Activated CD4-positive, CD25-positive, alpha-beta regulatory T cell treated with anti-CD3 and anti-CD28 coated beads, Interleukin-2, amount 50 U/mL, for 24 hours (primary cell): ENCODE measurements at regions not wholly inside any gene's neighbourhood (a gene's known extent, or its start where the extent isn't known, plus 50 kb on each side); places are given as distances from the start of the nearest gene placed in this dataset.
A peak's percentile ranks its signal among the peaks of the same experiment; 100 is the strongest.

Experiments
- ATAC-seq, 2 donors: fragments of 150-1000 bp; cut with Tn5 transposase; one replicate each; pipeline ENCODE4 v1.10.0; 2021; ENCODE audit warnings: mild to moderate bottlenecking in 1 of 2, moderate library complexity in 1 of 2

DNA sequence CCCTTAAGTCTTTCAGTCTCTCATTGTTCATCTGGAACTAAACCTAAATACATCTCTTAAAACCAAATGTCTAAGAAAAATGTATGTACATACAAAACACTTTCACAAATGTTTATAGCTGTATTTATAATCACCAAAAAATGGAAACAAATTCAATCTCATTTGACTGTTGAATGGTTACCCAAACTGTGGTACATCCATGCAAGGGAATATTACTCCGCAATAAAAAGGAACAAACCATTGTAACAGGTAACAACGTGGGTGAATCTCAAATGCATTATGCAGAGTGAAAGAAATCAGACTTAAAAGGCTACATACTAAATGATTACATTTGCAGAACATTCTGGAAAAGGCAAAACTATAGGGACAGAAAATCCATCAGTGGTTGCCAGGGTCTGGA is 425.2 kb downstream of the COG6 start:
- no peak for ATAC-seq

DNA sequence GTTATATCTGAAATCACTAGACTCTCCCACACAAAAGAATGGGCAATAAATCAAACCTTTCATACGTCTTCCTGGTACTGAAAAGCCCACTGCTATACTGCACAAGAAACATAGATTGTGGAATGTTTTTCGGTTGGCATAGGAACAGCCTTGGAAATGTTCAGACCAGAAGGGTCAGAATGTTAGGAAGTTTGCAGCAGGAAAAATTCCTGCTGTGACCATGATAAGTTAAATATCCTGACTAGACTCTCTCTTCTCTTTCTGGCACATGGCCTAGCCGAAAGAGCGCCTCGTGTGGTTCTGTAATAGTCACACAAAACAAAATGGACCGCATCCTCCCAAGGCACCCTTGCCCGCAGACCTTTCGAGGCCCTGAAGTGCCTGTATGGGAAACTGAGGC is 427.2 kb downstream of the COG6 start:
- no peak for ATAC-seq

GRCh38 chr13:40083841-40084240 is 428.4 kb downstream of the COG6 start:
- ATAC-seq, result no peak

DNA sequence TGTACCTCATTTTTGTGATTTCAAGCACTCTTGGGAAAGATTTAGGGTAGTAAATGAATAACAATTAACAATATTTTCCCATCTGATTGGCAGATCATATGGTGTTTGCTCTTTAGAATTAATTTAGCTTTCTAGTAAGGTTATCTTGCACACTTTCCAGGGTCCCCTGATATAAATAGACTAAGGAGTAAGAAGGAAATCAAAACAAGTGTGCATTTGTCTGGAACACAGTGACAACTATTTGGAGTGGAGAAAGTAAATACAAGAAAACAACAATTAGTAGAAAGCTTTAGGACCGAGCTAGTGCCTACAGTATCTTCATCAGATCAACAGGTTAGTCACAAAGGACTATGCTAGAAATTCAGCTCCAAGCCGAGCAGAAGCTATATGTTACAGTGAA is 429.5 kb downstream of the COG6 start:
- ATAC-seq, result no peak

DNA sequence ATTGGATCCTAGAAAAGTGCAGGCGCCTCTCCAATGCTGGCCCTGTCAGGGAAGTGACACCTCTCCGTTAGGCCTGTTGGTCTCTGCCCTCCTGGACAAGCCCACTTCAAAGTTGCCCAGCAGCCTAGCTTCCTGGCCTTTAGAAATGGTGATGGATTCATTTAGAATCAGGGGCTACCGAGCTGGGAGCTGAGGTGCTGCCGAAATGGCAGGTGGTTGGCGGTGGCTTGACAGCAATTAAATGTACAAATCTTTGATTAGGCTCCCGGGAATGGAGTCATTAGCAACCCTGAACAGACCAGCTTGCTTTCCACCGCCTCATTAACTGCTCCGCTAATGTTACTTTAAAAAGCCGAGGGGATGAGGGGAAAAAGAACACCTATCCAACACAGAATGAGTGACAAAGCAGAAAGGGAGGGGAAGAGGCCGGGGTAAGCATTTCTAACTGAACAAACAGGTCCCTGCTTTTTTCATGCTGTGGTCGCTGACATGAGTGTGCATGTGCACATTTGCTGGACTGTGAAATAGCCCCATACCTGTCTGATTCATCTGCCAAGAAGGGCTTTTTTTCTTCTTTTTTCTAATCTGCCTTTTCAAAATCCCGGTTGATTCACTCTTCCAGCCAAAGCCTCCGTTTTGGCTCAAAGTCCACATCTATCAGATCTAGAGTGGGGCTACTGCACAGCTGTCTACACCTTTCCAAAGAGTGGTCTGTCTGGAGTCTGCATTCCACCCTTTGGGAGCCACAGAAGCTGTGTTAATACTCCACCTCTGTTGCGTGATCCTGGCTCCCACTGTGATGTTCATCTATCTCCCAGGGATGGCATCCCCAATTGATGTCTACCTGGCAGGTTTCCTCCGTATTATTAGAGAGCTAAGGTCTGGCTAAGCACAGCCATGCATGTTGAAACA is 431.9 kb downstream of the COG6 start:
- no peak for ATAC-seq

DNA sequence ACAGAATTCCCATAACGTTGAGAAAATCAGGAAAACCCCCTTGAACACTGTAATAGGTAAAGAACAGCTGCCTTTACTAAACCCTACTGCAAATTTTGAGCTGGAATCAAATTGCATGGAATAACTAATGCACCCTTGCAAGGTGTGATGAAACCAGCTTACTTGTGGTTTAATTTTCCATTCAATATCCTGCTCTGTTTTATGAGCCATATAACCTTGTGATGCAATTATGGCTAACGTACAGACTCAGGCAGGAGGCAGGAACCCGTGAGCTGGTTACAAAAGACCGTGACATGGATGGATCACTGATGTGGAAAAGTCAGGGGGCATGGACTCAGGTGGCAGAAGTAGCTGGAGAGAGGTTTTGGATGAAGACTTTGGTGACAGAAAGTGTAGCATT is 438.6 kb downstream of the COG6 start:
- no peak for ATAC-seq

DNA sequence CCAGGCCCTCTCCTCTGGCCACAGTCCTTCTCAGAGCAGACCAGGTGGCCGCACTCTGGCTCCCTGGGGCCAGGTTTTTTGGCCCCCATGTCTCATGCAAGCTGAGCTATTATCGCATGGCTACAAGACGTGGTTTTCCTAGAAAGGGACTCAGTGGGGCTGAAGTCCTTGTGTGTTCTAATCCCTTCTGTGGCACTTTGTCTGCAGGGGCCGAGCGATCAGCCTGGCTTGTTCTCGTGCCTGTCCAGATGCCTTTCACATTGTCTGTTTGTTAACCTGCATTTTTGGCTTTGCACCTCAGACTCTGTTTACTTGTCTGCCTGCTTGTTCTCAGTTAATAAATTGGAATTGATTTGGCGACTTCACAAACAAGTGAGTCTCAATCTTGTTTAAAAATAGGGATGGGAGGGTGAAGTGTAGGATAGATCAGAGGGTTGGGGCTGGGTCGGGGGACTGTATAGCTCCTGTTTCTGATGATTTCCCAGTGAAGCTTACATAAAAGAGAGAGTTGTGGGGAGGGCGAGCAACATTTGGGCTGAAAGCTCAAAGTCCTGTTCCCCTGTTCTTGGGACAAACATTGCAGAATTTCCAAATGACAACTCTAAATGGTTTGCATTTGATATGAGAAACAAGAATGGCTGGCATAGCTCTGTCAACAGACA is 440.4 kb downstream of the COG6 start:
- ATAC-seq, result no peak

- ATAC-seq, result peak; percentile 99
Observed at GRCh38 chr13:40096357-40096901, 441.0 kb downstream of the COG6 start.

GRCh38 chr13:40098246-40098645 is 442.8 kb downstream of the COG6 start:
- no peak for ATAC-seq

GRCh38 chr13:40101708-40102359 is 446.4 kb downstream of the COG6 start:
- peak; percentile 64 to 70 for ATAC-seq

- peak; percentile 6 to 12 for ATAC-seq
Observed at GRCh38 chr13:40102360-40102727, 446.9 kb downstream of the COG6 start.

- ATAC-seq, result peak; percentile 90 to 91
Observed at GRCh38 chr13:40102854-40103253, 447.4 kb downstream of the COG6 start.

DNA sequence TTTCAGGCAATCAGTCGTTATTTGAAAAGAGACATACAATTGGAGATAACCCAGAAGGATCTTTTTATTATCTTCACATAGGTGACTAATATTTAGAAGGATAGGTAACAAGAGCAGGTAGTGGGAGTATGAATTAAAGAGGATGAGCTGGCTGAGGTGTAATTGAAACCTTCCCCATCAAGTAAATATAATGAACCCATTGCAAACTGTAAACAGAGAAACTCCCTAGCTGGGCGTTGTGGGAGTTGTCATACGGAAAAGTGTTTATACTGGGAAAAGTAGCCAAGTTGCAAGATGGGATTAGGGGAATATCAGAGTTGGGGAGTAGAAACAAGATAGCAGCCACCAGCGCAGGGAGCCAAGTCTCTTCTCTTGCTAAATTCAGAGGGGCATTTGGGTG is 448.4 kb downstream of the COG6 start:
- ATAC-seq, result no peak

DNA sequence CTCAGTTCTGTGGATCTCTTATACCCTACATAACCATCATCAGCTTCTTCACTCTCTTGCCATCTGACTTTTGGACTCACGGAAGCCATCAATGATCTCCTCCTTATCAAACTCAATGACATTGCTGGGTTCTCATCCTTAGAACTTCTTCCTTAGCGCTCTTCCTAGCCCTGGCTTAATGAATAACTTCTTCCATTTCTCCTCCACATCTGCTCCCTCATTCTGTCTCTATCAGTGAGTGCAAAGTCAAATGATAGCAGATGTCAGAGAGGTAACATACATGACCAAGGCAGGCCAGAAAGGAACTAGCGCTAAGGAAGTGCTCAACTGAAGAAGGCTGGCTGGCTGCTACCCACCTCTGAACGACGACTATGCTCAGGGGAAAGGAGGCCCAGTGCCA is 449.8 kb downstream of the COG6 start:
- no peak for ATAC-seq

- ATAC-seq, result peak; percentile 60 to 73
Observed at GRCh38 chr13:40109351-40109844, 453.9 kb downstream of the COG6 start.

DNA sequence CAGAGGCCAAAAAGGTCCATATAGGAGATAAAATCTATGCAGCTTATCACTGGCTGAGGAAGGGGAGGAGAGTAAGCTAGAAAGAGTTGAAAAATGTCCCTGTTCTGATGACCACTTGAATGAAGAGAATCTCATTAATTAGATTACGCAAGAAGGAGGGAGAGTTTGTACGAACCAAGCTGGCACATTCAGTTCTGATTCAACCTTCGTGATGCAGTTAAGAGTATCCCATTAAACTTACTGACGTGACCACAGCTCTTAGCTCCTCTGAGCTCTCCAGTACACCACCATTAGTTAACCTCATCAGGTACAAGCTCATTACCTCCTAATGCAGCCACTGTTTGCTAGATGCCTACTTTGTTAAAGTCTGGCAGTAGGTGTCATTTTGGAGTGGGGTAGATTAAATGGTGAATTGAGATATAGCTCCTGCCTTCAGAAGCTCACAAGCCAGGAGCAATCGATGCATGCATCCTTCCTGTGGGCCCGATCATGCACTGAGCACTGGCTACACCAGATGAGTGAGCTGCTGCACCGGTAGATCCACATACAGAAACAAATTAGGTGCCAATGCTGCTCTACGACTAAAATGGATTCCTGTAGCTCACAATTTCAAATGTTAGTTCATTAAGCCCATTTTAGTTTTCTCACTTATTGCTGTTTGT is 458.3 kb downstream of the COG6 start:
- ATAC-seq, result no peak

GRCh38 chr13:40114305-40114896 is 458.9 kb downstream of the COG6 start:
- ATAC-seq, result no peak

DNA sequence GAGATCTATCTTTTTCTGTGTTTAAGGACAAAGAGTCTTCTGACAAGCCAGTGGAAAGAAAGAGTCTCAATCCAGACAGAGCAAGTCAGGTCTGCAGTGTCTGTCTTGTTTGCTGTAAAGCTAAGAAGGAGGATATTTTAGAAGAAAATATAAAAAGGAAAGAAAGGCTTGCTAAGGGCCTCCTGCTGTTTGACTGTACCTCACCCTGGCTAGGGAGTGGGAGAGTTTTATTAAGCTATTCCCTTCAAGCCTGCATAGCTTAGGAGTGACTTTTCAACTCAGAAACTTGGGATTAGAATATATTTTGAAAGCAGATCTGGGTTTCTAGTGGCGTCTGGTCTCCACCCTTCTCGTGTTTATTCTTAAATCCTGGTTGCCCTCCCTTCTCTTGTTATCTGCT is 460.0 kb downstream of the COG6 start:
- ATAC-seq, result no peak

DNA sequence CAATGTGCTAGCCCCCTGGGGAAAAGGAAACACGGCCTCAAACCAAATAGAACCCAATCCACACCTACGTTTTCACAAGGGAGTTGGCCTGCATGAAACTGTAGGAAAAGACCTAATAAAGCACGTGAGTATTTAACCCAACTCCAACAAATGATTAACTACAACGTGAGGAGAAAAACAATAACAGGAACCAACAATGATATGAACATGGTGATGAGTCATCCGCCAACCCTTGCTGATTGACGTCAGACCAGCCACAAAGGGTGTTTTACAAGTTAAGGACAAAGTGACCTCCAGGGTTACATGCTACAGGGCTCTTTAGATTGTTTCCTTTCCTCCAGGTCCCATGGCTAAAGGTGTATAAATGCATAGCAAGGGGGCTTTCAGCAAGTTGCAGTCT is 460.5 kb downstream of the COG6 start:
- peak; percentile 85 for ATAC-seq

DNA sequence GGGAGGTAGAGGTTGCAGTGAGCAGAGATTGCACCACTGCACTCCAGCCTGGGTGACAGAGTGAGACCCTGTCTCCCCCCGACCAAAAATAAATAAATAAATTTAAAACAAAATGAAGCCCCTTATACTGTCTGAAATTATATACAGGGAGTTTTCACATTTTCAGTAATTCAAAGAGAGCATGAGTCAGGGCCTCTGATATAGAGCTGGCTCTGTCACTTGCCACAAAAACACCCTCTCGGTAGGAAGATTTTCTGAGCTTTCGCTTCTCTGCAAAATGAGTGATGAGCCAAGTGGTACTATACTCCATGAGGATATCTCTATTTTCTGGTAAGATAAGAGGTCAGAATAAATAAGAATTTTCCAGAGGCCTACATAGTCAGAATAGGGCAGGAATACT is 462.9 kb downstream of the COG6 start:
- ATAC-seq, result peak; percentile 60 to 67

GRCh38 chr13:40119852-40120251 is 464.4 kb downstream of the COG6 start:
- no peak for ATAC-seq

- ATAC-seq, result no peak
Observed at GRCh38 chr13:40120288-40120687, 464.8 kb downstream of the COG6 start.
